MM.1S (cell line): ENCODE measurements at regions not wholly inside any gene's neighbourhood (a gene's known extent, or its start where the extent isn't known, plus 50 kb on each side); places are given as distances from the start of the nearest gene placed in this dataset.

Experiments
- DNase-seq: peaks from one replicate; pipeline ENCODE4 v3.0.0-alpha.2; 2015
- H2AFZ ChIP-seq: fragments of 300-600 bp; sonication (generic); 2 replicates; pipeline ENCODE4 v1.6.0; 2016; ENCODE audit warnings: antibody characterized with exemption, low read length
- H3F3A ChIP-seq: fragments of 300-600 bp; sonication (generic); 2 replicates; pipeline ENCODE4 v1.6.1; 2016; ENCODE audit warnings: mild to moderate bottlenecking, antibody characterized with exemption, low read length, moderate library complexity, mixed read lengths; ENCODE audit not compliant: insufficient read depth
- H3K27ac ChIP-seq: fragments of 300-600 bp; sonication (generic); 2 replicates; pipeline ENCODE4 v1.5.1; 2016; ENCODE audit warnings: mild to moderate bottlenecking, low read length
- H3K27me3 ChIP-seq: fragments of 300-600 bp; sonication (generic); replicated peaks from 2 replicates; pipeline ENCODE4 v1.6.0; 2016; ENCODE audit warnings: low read length; ENCODE audit not compliant: insufficient read depth
- H3K36me3 ChIP-seq: fragments of 300-600 bp; sonication (generic); replicated peaks from 2 replicates; pipeline ENCODE4 v1.6.1; 2016; ENCODE audit warnings: mild to moderate bottlenecking, low read length, mixed read lengths; ENCODE audit not compliant: insufficient read depth
- H3K4me1 ChIP-seq: fragments of 300-600 bp; sonication (generic); 2 replicates; pipeline ENCODE4 v1.6.1; 2016; ENCODE audit warnings: low read length, mixed read lengths
- H3K4me2 ChIP-seq: fragments of 300-600 bp; sonication (generic); 2 replicates; pipeline ENCODE4 v1.6.0; 2016; ENCODE audit warnings: low read depth, low read length
- H3K4me3 ChIP-seq: fragments of 300-600 bp; sonication (generic); 2 replicates; pipeline ENCODE4 v1.5.1; 2016; ENCODE audit warnings: low read length, mixed read lengths
- H3K79me2 ChIP-seq: fragments of 300-600 bp; sonication (generic); 2 replicates; pipeline ENCODE4 v1.6.1; 2016; ENCODE audit warnings: mixed run types, low read length, mixed read lengths
- H3K9ac ChIP-seq: fragments of 300-600 bp; sonication (generic); 2 replicates; pipeline ENCODE4 v1.6.1; 2016; ENCODE audit warnings: low read length, mixed read lengths
- H3K9me2 ChIP-seq: fragments of 300-600 bp; sonication (generic); replicated peaks from 2 replicates; pipeline ENCODE4 v1.6.1; 2016; ENCODE audit warnings: mild to moderate bottlenecking, low read length, mixed read lengths; ENCODE audit not compliant: insufficient read depth
- H3K9me3 ChIP-seq: fragments of 300-600 bp; sonication (generic); replicated peaks from 2 replicates; pipeline ENCODE4 v1.6.1; 2016; ENCODE audit warnings: mild to moderate bottlenecking, low read length, mixed read lengths; ENCODE audit not compliant: insufficient read depth
- H4K20me1 ChIP-seq: fragments of 300-600 bp; sonication (generic); 2 replicates; pipeline ENCODE4 v1.6.1; 2016; ENCODE audit warnings: mild to moderate bottlenecking, low read length, moderate library complexity, mixed read lengths; ENCODE audit not compliant: insufficient read depth
- EZH2 ChIP-seq: fragments of 300-600 bp; sonication (generic); optimal IDR thresholded peaks from 2 replicates; pipeline ENCODE3; 2017; ENCODE audit warnings: low read depth, mild to moderate bottlenecking, antibody characterized with exemption, low read length, mixed read lengths
- EZH2phosphoT487 ChIP-seq: fragments of 300-600 bp; sonication (generic); IDR thresholded peaks from 2 replicates; pipeline ENCODE4 v1.6.1; 2018; ENCODE audit warnings: antibody characterized with exemption, low read length
- TF ChIP-seq, protein P1 (sequence below): fragments of 300-600 bp; sonication (generic); IDR thresholded peaks from 2 replicates; pipeline ENCODE4 v1.5.1; 2016; ENCODE audit warnings: antibody characterized with exemption, low read length, mixed read lengths

- H4K20me1 ChIP-seq, result no peaks in the 10 kb centered on the region
- no peaks in the 10 kb centered on the region for H3K79me2 ChIP-seq
- no peak overlapping the region for H3K4me3 ChIP-seq
- no peak for DNase-seq
- no peaks in the 10 kb centered on the region for H3K36me3 ChIP-seq
- no peaks in the 10 kb centered on the region for H3K9me2 ChIP-seq
- H3K9me3 ChIP-seq, result no peaks in the 10 kb centered on the region
- no peaks in the 10 kb centered on the region for H3F3A ChIP-seq
- H3K27ac ChIP-seq, result no peak overlapping the region
- H2AFZ ChIP-seq, result no peak overlapping the region
- H3K27me3 ChIP-seq, result no peaks in the 10 kb centered on the region
- no peak overlapping the region for H3K4me2 ChIP-seq
- H3K9ac ChIP-seq, result no peak overlapping the region
- TF ChIP-seq EZH2, result no peak
- TF ChIP-seq EZH2phosphoT487, result no peak
- TF ChIP-seq, protein P1, sequence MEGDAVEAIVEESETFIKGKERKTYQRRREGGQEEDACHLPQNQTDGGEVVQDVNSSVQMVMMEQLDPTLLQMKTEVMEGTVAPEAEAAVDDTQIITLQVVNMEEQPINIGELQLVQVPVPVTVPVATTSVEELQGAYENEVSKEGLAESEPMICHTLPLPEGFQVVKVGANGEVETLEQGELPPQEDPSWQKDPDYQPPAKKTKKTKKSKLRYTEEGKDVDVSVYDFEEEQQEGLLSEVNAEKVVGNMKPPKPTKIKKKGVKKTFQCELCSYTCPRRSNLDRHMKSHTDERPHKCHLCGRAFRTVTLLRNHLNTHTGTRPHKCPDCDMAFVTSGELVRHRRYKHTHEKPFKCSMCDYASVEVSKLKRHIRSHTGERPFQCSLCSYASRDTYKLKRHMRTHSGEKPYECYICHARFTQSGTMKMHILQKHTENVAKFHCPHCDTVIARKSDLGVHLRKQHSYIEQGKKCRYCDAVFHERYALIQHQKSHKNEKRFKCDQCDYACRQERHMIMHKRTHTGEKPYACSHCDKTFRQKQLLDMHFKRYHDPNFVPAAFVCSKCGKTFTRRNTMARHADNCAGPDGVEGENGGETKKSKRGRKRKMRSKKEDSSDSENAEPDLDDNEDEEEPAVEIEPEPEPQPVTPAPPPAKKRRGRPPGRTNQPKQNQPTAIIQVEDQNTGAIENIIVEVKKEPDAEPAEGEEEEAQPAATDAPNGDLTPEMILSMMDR, result no peak
- H3K4me1 ChIP-seq, result no peaks in the 10 kb centered on the region
Measured at GRCh38 chr14:43621282-43621681, 885.8 kb downstream of the FSCB start.

DNA sequence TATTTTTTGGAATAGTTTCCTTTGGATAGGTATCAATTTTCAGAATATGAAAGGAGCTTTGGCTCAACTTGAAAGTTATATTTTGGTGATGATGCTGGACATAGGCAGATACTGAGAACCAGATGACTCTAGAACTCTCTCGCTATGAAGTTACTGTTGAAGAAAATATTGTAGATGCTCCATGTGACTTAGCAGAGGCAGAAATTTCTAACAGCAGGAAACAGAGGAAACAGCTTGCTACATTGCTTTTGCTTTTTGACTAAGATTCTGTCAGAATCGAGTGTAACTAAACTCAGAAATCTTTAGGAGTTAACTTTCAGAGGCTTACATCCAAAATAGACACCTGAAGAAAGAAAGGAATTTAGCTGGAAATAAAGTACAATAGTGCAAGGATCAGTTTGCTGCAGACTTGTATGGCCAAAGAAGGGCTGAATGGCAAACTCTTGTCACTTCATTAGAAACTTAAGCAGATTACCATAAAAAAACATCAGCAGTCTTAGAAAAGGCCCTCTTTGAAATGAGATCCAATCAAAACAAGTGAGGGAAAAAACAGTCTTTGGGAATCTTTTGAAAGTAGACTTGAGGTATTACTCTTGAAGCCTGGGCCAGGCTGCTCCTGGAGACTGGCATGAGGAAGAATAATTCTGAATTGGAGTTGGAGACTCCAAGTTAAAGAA lies 911.8 kb downstream of the FSCB start:
- H3K9me3 ChIP-seq, result no peaks in the 10 kb centered on the region
- no peak overlapping the region for H3K4me3 ChIP-seq
- H3K9ac ChIP-seq, result no peak overlapping the region
- H2AFZ ChIP-seq, result no peak overlapping the region
- no peak overlapping the region for H3K27ac ChIP-seq
- H3K4me2 ChIP-seq, result no peak overlapping the region
- TF ChIP-seq EZH2phosphoT487 (no peak), EZH2 (no peak)
- TF ChIP-seq, protein P1, result no peak
- no peaks in the 10 kb centered on the region for H3K27me3 ChIP-seq
- no peaks in the 10 kb centered on the region for H3K79me2 ChIP-seq
- H4K20me1 ChIP-seq, result no peaks in the 10 kb centered on the region
- H3K4me1 ChIP-seq, result no peaks in the 10 kb centered on the region
- no peaks in the 10 kb centered on the region for H3K9me2 ChIP-seq
- DNase-seq, result no peak
- no peaks in the 10 kb centered on the region for H3K36me3 ChIP-seq
- no peaks in the 10 kb centered on the region for H3F3A ChIP-seq

DNA sequence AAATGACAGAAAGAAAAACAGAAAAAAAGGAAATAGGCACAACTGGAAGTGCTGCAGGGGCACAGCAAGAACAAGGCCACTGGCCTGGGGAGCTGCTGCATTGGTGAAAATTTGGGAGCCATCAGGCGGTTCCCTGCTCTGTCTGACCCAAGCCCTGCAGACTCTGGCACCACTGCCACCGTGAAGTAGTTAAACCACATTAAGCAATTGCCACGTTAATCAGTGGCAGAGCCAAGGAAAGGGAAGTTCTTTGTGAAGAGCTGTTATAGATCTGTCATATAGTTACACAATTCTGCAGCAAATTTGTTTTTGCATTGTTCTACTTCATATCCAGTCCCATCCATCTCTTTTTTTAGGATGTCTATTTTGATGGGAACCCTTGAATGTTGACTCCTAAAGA lies 915.3 kb downstream of the FSCB start:
- Histone ChIP-seq H3F3A (no peaks in the 10 kb centered on the region), H2AFZ (no peak overlapping the region), H3K4me2 (no peak overlapping the region), H3K36me3 (no peaks in the 10 kb centered on the region), H4K20me1 (no peaks in the 10 kb centered on the region), H3K79me2 (no peaks in the 10 kb centered on the region), H3K27ac (no peak overlapping the region), H3K9me2 (no peaks in the 10 kb centered on the region), H3K9me3 (no peaks in the 10 kb centered on the region), H3K4me3 (no peak overlapping the region), H3K27me3 (no peaks in the 10 kb centered on the region), H3K9ac (no peak overlapping the region), H3K4me1 (no peaks in the 10 kb centered on the region)
- TF ChIP-seq EZH2phosphoT487 (no peak), EZH2 (no peak)
- TF ChIP-seq, protein P1, result no peak
- DNase-seq, result no peak
